Liver (tissue), 3 donors: ENCODE measurements at regions not wholly inside any gene's neighbourhood (a gene's known extent, or its start where the extent isn't known, plus 50 kb on each side); places are given as distances from the start of the nearest gene placed in this dataset.

Experiments used
- EGR1 ChIP-seq, 2 donors: IDR thresholded peaks; 2 replicates each; pipeline ENCODE4 v1.6.1; 2016 to 2018; ENCODE audit warnings: antibody characterized with exemption in 2 of 2, low read depth in 2 of 2
- FOXA1 ChIP-seq: IDR thresholded peaks from 2 replicates; pipeline ENCODE4 v1.6.1; 2016; ENCODE audit warnings: antibody characterized with exemption
- GABPA ChIP-seq, 2 donors: IDR thresholded peaks in 1 of 2; conservative IDR thresholded peaks in 1 of 2; 2 replicates each; pipeline ENCODE4 v1.6.1; 2016; ENCODE audit warnings: antibody characterized with exemption in 2 of 2, mild to moderate bottlenecking in 1 of 2, moderate library complexity in 1 of 2
- JUND ChIP-seq, 2 donors: IDR thresholded peaks; 2 replicates each; pipeline ENCODE4 v1.6.1; 2016; ENCODE audit warnings: antibody characterized with exemption in 2 of 2
- SP1 ChIP-seq: IDR thresholded peaks from 2 replicates; pipeline ENCODE4 v1.6.1; 2018; ENCODE audit warnings: antibody characterized with exemption, mild to moderate bottlenecking
- TAF1 ChIP-seq: conservative IDR thresholded peaks from 2 replicates; pipeline ENCODE4 v1.6.1; 2016; ENCODE audit warnings: antibody characterized with exemption, mild to moderate bottlenecking
- YY1 ChIP-seq: IDR thresholded peaks from 2 replicates; pipeline ENCODE4 v1.6.1; 2016; ENCODE audit warnings: antibody characterized with exemption, mild to moderate bottlenecking
- TF ChIP-seq, protein P1 (sequence below): IDR thresholded peaks from 2 replicates; pipeline ENCODE4 v1.6.1; 2016; ENCODE audit warnings: antibody characterized with exemption
- TF ChIP-seq, protein P2 (sequence below): fragments of 150-350 bp; IDR thresholded peaks from 2 replicates; pipeline ENCODE4 v1.5.1; 2017; ENCODE audit warnings: improper control_type of control experiment, low read depth, low read length; ENCODE audit not compliant: missing input control
- TF ChIP-seq, protein P3 (sequence below): IDR thresholded peaks from 2 replicates; pipeline ENCODE4 v1.6.1; 2016; ENCODE audit warnings: antibody characterized with exemption, mild to moderate bottlenecking
- TF ChIP-seq, protein P4 (sequence below): IDR thresholded peaks from 2 replicates; pipeline ENCODE4 v1.6.1; 2016; ENCODE audit warnings: antibody characterized with exemption
- donor health status: healthy.
- donor health status: healthy.

DNA sequence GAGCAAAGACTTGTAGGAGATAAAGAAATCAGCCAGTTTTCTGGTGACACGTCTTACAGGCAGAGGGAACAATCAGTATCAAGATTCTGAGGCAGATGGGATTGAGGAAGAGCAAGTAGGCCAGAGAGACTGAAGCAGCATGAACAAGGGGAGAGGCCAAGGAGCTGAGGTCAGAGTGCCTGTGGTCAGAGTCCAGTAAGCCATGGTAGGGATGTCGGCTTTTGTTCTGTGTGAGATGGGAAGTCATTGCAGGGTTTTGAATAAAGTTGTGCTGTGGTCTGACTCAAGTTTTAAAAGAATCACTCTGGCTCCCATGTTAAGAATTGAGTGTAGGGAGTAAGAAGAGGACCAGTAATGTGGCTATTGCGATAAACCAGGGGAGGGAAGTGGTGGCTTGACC, 85.9 kb upstream of the IVNS1ABP start:
- TF ChIP-seq EGR1 (IDR thresholded peaks at IDR 0.05; ENCODE audit: low read depth in 2 of 2), result no peak
- TF ChIP-seq, protein P1, sequence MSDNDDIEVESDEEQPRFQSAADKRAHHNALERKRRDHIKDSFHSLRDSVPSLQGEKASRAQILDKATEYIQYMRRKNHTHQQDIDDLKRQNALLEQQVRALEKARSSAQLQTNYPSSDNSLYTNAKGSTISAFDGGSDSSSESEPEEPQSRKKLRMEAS, result no peak
- TF ChIP-seq, protein P2, sequence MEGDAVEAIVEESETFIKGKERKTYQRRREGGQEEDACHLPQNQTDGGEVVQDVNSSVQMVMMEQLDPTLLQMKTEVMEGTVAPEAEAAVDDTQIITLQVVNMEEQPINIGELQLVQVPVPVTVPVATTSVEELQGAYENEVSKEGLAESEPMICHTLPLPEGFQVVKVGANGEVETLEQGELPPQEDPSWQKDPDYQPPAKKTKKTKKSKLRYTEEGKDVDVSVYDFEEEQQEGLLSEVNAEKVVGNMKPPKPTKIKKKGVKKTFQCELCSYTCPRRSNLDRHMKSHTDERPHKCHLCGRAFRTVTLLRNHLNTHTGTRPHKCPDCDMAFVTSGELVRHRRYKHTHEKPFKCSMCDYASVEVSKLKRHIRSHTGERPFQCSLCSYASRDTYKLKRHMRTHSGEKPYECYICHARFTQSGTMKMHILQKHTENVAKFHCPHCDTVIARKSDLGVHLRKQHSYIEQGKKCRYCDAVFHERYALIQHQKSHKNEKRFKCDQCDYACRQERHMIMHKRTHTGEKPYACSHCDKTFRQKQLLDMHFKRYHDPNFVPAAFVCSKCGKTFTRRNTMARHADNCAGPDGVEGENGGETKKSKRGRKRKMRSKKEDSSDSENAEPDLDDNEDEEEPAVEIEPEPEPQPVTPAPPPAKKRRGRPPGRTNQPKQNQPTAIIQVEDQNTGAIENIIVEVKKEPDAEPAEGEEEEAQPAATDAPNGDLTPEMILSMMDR, result no peak
- no peak for TF ChIP-seq FOXA1
- TF ChIP-seq GABPA (IDR thresholded peaks at IDR 0.05 in 1 of 2, conservative IDR thresholded peaks at IDR 0.05 in 1 of 2), result no peak
- TF ChIP-seq, protein P3, sequence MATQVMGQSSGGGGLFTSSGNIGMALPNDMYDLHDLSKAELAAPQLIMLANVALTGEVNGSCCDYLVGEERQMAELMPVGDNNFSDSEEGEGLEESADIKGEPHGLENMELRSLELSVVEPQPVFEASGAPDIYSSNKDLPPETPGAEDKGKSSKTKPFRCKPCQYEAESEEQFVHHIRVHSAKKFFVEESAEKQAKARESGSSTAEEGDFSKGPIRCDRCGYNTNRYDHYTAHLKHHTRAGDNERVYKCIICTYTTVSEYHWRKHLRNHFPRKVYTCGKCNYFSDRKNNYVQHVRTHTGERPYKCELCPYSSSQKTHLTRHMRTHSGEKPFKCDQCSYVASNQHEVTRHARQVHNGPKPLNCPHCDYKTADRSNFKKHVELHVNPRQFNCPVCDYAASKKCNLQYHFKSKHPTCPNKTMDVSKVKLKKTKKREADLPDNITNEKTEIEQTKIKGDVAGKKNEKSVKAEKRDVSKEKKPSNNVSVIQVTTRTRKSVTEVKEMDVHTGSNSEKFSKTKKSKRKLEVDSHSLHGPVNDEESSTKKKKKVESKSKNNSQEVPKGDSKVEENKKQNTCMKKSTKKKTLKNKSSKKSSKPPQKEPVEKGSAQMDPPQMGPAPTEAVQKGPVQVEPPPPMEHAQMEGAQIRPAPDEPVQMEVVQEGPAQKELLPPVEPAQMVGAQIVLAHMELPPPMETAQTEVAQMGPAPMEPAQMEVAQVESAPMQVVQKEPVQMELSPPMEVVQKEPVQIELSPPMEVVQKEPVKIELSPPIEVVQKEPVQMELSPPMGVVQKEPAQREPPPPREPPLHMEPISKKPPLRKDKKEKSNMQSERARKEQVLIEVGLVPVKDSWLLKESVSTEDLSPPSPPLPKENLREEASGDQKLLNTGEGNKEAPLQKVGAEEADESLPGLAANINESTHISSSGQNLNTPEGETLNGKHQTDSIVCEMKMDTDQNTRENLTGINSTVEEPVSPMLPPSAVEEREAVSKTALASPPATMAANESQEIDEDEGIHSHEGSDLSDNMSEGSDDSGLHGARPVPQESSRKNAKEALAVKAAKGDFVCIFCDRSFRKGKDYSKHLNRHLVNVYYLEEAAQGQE, result no peak
- no peak for TF ChIP-seq YY1
- TF ChIP-seq, protein P4, sequence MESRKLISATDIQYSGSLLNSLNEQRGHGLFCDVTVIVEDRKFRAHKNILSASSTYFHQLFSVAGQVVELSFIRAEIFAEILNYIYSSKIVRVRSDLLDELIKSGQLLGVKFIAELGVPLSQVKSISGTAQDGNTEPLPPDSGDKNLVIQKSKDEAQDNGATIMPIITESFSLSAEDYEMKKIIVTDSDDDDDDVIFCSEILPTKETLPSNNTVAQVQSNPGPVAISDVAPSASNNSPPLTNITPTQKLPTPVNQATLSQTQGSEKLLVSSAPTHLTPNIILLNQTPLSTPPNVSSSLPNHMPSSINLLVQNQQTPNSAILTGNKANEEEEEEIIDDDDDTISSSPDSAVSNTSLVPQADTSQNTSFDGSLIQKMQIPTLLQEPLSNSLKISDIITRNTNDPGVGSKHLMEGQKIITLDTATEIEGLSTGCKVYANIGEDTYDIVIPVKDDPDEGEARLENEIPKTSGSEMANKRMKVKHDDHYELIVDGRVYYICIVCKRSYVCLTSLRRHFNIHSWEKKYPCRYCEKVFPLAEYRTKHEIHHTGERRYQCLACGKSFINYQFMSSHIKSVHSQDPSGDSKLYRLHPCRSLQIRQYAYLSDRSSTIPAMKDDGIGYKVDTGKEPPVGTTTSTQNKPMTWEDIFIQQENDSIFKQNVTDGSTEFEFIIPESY, result no peak
- TF ChIP-seq TAF1, result no peak
- TF ChIP-seq JUND (IDR thresholded peaks at IDR 0.05), result no peak
- no peak for TF ChIP-seq SP1
